ENCODE measurements at regions not wholly inside any gene's neighbourhood (a gene's known extent, or its start where the extent isn't known, plus 50 kb on each side); places are given as distances from the start of the nearest gene placed in this dataset.

DNA sequence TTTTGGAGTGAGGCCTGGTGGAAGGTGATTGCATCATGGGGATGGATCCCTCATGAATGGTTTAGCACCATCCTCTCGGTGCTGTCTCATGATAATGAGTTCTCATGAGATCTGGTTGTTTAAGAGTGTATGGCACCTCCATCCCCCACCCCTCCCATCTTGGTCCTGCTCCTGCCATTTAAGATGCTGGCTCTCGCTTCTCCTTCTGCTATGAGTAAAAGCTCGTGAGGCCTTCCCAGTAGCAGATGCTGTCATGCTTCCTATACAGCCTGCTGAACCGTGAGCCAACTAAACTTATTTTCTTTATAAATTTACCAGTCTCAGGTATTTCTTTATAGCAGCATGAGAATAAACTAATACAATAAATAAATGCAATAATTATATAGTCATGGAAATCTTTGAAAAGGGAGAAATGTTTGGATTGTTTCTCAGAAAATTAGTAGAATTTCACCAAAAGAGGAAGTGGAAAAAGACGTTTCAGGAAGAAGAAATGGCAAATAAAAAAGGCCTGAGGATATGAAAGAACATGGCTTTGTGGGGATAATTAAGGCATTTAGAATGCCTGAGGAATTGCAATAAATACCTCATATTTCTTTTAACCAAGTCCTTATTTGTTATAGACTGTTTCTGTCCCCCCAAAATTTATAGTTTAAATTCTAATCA lies 451.2 kb upstream of the ADGRL4 start:
- TF ChIP-seq, protein P1, sequence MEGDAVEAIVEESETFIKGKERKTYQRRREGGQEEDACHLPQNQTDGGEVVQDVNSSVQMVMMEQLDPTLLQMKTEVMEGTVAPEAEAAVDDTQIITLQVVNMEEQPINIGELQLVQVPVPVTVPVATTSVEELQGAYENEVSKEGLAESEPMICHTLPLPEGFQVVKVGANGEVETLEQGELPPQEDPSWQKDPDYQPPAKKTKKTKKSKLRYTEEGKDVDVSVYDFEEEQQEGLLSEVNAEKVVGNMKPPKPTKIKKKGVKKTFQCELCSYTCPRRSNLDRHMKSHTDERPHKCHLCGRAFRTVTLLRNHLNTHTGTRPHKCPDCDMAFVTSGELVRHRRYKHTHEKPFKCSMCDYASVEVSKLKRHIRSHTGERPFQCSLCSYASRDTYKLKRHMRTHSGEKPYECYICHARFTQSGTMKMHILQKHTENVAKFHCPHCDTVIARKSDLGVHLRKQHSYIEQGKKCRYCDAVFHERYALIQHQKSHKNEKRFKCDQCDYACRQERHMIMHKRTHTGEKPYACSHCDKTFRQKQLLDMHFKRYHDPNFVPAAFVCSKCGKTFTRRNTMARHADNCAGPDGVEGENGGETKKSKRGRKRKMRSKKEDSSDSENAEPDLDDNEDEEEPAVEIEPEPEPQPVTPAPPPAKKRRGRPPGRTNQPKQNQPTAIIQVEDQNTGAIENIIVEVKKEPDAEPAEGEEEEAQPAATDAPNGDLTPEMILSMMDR (IDR thresholded peaks at IDR 0.05; ENCODE audit: insufficient read depth, low read length, poor library complexity, severe bottlenecking) = no peak
- Histone ChIP-seq H3K4me3 (replicated peaks; ENCODE audit: low read depth, low read length) (no peak overlapping the region), H3K36me3 (ENCODE audit: control insufficient read depth, insufficient read depth, low read length) (no peaks in the 10 kb centered on the region), H3K27me3 (replicated peaks; ENCODE audit: control insufficient read depth, insufficient read depth, low read length) (no peaks in the 10 kb centered on the region)
- no peak for DNase-seq (ENCODE audit: extremely low read depth, insufficient read length)

DNA sequence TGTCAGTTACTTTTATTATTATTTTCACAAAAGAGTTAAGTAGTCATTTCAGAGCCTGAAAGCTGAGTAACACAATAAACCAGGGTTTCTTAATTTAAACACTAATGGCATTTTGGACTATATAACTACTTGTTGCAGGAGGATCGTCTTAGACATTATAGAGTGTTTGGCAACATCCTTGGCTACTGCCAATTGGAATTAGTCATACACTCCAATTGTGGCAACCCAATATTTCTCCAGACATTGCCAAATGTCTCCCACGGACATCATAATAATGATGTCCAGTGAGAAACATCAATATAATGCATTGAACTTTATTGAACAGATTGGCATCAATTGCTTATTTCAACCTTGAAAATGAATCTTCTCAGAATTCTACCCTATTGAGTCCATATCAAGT lies 441.9 kb upstream of the ADGRL4 start:
- H3K27me3 ChIP-seq (replicated peaks; ENCODE audit: control insufficient read depth, insufficient read depth, low read length) = no peaks in the 10 kb centered on the region
- TF ChIP-seq, protein P1 (IDR thresholded peaks at IDR 0.05; ENCODE audit: insufficient read depth, low read length, poor library complexity, severe bottlenecking) = no peak
- no peaks in the 10 kb centered on the region for H3K36me3 ChIP-seq (ENCODE audit: control insufficient read depth, insufficient read depth, low read length)
- DNase-seq (ENCODE audit: extremely low read depth, insufficient read length) = no peak
- H3K4me3 ChIP-seq (replicated peaks; ENCODE audit: low read depth, low read length) = no peak overlapping the region

DNA sequence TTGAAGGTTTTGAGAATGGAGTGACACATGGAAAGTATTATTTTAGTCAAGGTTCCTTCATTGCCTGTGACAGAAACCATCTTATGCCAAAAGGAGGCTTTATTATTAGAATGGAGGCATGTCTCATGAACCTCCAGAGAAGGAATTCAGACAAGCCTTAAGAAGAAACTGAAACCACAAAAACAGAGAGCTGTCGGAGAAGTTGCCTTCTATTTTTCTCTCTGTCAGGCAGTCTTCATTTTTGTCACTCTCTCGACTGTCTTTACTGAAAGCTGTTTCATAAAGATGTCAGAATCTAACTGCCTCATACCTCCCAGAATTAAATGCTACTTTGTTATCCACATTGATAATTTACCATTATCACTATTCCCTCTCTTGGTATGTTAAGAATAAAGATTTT lies 434.7 kb upstream of the ADGRL4 start:
- TF ChIP-seq, protein P1 (IDR thresholded peaks at IDR 0.05; ENCODE audit: insufficient read depth, low read length, poor library complexity, severe bottlenecking) = no peak
- Histone ChIP-seq H3K36me3 (ENCODE audit: control insufficient read depth, insufficient read depth, low read length) (no peaks in the 10 kb centered on the region), H3K4me3 (replicated peaks; ENCODE audit: low read depth, low read length) (no peak overlapping the region), H3K27me3 (replicated peaks; ENCODE audit: control insufficient read depth, insufficient read depth, low read length) (no peaks in the 10 kb centered on the region)
- DNase-seq (ENCODE audit: extremely low read depth, insufficient read length) = no peak

DNA sequence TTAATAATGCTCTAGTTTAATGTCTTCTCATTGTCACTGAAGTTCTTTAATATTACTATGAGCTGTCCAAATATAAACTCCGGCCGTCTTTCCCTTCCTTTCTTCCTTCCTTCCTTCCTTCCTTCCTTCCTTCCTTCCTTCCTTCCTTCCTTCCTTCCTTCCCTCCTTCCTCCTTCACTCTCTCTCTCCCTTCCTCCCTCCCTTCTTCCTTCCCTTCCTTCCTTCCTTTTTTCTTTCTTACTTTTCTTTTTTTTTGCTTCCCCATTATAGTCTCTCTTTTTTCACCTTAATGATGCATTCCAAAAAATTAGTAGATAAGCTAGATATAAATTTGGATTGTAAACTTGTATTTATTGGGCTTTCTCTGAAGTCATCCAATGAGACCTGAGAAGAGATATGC lies 431.0 kb upstream of the ADGRL4 start:
- DNase-seq (ENCODE audit: extremely low read depth, insufficient read length) = no peak
- Histone ChIP-seq H3K27me3 (replicated peaks; ENCODE audit: control insufficient read depth, insufficient read depth, low read length) (no peaks in the 10 kb centered on the region), H3K4me3 (replicated peaks; ENCODE audit: low read depth, low read length) (no peak overlapping the region), H3K36me3 (ENCODE audit: control insufficient read depth, insufficient read depth, low read length) (no peaks in the 10 kb centered on the region)
- TF ChIP-seq, protein P1 (IDR thresholded peaks at IDR 0.05; ENCODE audit: insufficient read depth, low read length, poor library complexity, severe bottlenecking) = no peak

DNA sequence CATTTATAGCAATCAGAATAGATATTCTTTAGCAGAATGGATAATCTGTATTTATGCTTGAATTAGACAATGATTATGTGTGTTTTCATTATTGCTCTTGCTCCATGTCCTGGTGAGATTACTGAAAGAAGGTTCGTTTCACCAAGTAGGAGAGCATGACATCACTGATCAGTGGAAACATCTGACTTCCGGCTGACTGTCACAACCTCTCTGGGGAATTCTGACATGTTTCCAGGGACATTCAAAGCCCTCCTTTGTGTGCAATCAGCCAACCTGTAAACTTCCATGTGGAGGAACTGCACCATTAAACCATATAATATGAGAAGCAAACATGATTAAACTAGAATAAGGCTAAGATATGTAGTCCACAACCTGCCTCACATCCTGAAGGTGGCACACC lies 424.8 kb upstream of the ADGRL4 start:
- Histone ChIP-seq H3K27me3 (replicated peaks; ENCODE audit: control insufficient read depth, insufficient read depth, low read length) (no peaks in the 10 kb centered on the region; the same call in 1 of the 2 replicates), H3K4me3 (replicated peaks; ENCODE audit: low read depth, low read length) (no peak overlapping the region), H3K36me3 (ENCODE audit: control insufficient read depth, insufficient read depth, low read length) (no peaks in the 10 kb centered on the region)
- no peak for DNase-seq (ENCODE audit: extremely low read depth, insufficient read length)
- TF ChIP-seq, protein P1 (IDR thresholded peaks at IDR 0.05; ENCODE audit: insufficient read depth, low read length, poor library complexity, severe bottlenecking) = no peak

DNA sequence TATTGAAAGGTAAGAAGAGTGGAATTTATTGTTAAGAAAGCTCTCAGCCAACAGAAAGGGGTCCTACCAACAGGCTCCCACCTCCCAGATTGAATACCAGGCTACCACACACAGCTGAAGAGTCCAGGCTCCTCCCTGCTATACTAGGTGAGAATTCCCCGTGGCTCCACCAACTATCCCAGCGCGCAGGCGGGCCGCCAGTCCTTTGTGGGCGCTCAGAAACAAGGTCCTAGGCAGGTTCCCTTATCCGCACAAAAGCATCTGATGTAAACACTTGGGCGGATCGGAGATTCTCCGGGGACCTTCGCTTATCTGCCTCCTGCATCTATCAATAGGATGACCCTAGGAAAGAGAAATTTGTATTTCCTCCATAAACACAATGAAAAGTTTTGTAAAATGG lies 423.9 kb upstream of the ADGRL4 start:
- no peaks in the 10 kb centered on the region; the same call in 1 of the 2 replicates for H3K27me3 ChIP-seq (replicated peaks; ENCODE audit: control insufficient read depth, insufficient read depth, low read length)
- TF ChIP-seq, protein P1 (IDR thresholded peaks at IDR 0.05; ENCODE audit: insufficient read depth, low read length, poor library complexity, severe bottlenecking) = no peak
- H3K36me3 ChIP-seq (ENCODE audit: control insufficient read depth, insufficient read depth, low read length) = no peaks in the 10 kb centered on the region
- no peak for DNase-seq (ENCODE audit: extremely low read depth, insufficient read length)
- no peak overlapping the region for H3K4me3 ChIP-seq (replicated peaks; ENCODE audit: low read depth, low read length)

All from GM06990 (cell line).